ACHN (cell line): ENCODE measurements at regions not wholly inside any gene's neighbourhood (a gene's known extent, or its start where the extent isn't known, plus 50 kb on each side); places are given as distances from the start of the nearest gene placed in this dataset.

Source experiments
- DNase-seq: peaks from one replicate; pipeline ENCODE4 v3.0.0-alpha.2; 2015
- in situ Hi-C: cut with HindIII; loops from 2 replicates; pipeline ENCODE4 v1.10.0; 2017; ENCODE audit warnings: low sequenced_read_pairs, low pct_ligation_motif_present, low pct_unique_long_range_greater_than_20kb

DNA sequence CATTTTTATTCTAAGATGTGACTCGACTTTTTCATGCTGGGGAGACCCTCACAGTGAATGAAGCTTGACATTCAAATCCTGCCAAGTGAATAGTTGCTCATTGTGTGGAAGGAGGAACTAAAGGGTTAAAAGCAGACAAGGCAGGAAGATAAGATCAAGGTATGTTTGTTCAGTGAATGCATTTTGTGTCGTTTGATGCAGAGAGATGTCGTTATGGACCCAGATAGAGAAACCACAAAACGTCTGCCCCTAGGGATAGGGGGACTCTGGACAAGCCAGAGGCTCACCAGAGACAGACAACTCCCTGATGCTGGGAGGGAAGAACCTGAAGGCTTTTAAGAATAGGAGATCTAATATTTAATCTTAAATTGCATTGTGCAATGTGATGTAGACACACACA lies 72.5 kb upstream of the MYL2 start:
- no peak for DNase-seq
- in situ Hi-C loops = no loop called here

DNA sequence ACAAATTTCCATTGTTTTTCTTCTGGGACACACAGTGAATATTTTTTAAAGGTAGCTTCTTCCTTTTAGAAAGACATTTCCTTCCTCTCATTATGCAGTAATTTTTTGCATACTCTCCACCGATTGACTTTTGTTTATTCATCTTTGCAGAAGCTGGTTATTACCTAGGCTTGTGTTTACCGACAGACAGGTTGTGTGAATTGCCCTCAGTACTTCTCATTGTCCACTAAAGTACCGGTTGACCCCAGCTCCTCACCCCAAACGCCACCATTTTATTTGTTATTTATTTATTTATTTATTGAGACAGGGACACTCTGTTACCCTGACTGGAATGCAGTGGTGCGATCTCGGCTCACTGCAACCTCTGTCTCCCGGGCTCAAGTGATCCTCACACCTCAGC lies 63.4 kb upstream of the MYL2 start:
- in situ Hi-C loops = no loop called here
- no peak for DNase-seq

DNA sequence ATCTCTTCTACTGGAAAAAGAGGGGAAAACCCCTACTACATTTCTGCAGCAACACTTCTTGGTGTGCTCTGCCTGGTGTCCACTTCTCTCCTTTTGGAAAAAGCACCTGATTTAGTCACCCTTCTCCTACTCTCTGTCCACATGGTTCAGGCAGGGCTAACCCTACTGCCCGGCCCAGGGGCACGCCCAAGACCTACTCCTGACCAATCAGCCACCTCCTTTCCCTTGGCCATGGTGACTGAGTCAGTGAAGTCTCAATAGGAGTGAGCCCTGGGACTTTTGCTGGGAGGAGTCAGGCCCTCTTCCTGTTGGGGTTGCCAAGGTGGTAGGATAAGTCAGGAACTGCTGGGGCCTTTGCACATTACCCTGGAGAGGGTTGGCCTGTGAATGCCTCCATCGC lies 52.5 kb upstream of the MYL2 start:
- no peak for DNase-seq
- in situ Hi-C loops = no loop called here

DNA sequence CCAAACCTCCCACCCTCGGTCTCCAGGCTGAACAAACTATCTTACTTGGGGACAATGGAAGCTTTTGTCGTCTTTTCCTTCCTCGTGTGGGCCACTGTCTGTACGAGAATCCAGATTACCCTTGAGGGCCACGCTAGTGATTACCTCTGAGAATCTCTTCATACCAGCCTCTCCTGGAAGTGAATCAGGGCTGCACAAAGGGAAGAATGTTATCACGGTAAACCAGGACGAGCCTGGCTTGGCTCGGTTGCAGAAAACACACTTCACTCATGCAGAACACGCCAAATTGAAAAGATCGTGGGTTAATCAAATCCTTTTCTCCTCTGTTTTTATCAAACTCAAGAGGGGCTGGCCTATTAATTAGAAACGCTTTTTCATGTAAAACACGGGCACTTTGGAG lies 51.6 kb upstream of the MYL2 start:
- DNase-seq = no peak
- in situ Hi-C loops = no loop called here

DNA sequence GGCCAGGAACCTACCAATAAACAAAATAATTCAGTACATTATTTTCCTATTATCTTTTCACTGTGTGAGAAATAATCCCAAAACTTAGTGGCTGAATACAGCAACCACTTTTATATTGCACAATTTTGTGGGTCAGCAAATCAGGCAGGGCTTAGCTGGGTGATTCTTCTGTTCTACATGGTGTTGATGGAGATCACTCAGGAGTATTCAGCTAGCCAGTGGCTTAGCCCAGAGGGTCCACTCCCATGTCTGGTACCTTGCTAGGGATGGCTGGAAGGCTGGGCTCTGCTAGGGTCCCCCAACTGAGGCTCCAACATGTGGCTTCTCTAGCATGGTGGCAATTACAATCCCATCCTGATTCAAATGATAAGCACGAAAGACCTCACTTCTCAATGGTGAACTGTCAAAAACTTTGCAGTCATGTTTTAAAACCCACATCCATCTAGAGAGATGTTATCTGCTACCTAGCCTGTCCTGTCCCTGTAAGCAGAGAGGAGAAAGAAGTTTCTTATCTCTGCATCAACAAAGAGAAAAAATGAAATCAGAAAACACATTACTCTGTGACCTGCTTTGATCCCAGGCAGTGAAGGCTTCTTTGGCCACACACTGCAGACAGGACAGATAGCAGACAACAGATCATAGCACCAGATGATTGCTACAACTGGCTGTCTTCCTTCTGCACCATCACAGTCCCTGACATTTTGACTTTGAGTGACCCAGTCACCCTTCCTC lies 51.0 kb upstream of the MYL2 start:
- in situ Hi-C loops = no loop called here
- DNase-seq = no peak
